ENCODE measurements at regions not wholly inside any gene's neighbourhood (a gene's known extent, or its start where the extent isn't known, plus 50 kb on each side); places are given as distances from the start of the nearest gene placed in this dataset.

GRCh38 chr5:25128606-25129005 lies 483.8 kb upstream of the CDH10 start:
- TF ChIP-seq CTCF (IDR thresholded peaks at IDR 0.05; ENCODE audit: low read depth, low read length) = no peak
- no peak for TF ChIP-seq POLR2A (IDR thresholded peaks at IDR 0.05; ENCODE audit: extremely low read depth, insufficient read length)
- TF ChIP-seq MAX (IDR thresholded peaks at IDR 0.05; ENCODE audit: low read depth, low read length) = no peak
- TF ChIP-seq MYC (IDR thresholded peaks at IDR 0.05; ENCODE audit: low read depth, low read length) = no peak

Measured in NB4 (cell line).